OCI-M1 (cell line): ENCODE measurements at regions not wholly inside any gene's neighbourhood (a gene's known extent, or its start where the extent isn't known, plus 50 kb on each side); places are given as distances from the start of the nearest gene placed in this dataset.
"Not testable (repeated sequence)": the region's sequence is repeated elsewhere in the genome, so short reads cannot be mapped to it uniquely, and the experiment has no call there.

Source experiments
- DNase-seq: peaks from one replicate; lab custom pipeline; 2025; lab: John Stamatoyannopoulos, UW

DNA sequence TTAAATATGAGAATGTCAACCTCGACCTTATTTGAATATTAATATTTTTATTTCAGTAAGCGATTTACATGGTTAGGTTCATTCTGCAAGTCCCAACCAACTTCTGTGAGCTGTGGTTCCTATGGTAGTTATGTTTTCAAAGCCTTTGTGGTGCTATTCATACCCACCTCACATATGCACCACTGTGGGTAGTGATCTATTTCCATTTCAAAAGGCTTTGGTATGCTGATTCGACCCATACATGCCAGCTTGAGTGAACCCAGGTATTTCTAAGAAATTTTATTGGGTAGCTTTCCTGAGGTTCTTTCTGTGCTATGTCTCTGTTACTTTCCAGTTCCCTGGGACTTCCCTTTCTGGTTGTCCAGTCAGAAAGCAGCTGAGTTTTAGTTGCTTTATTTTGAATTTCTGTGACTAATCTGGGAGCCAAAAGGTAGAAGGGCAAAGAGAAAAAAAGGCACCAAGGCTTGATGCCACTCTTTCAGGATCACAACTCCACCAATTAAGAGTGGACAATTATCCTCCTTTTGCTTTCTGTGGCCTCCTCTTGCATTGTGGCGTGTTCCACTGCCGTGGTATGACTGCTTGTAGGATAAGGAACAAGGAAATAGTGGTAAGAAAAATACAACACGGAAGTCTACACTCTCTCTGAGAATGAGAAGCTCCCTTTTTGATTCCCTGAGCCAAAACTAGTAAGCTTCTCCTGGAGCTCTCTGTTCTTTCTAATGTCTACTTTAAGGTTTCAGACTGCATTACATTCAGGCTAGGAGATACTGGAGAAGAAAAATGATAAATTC, 729.1 kb downstream of the NOVA1 start:
- DNase-seq, result no peak

DNA sequence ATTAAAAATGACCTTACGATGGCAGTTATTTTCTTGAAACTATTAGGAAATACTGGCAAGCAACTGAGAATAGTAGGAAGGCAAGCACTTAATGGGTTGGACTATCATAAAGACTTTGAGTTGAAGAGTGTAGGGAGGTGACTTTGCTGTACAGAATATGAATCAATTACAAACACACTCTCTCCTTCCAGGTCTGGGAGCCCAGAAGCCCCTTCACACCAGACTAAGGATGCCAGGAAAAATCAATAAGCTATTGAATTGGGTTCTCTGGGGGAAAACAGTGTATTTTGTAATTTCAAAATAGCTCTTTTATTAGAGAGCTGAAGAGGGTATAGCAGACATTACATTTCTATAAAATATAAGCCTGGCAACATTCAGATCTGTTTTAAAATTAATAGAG, 736.4 kb downstream of the NOVA1 start:
- DNase-seq, result no peak

DNA sequence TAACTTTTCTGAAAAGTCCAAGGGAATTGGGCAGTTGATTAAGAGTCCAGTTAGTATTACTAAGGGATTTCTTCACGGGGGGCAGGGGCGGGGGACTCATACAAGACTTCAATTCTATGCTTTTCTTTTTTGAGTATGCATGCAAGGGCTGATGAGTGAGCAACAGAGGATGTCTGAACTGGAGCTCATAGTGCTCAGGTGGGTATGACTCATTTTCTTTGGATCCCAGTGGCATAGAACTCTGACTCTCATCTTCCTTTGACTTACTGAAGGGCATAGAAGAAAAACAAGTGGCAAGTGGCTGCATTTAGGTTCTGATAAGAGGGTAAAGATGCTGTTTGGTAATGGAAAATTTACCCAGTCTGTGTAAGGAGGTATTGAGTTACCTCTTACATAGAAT, 749.2 kb downstream of the NOVA1 start:
- DNase-seq, result no peak

- no peak for DNase-seq
Observed at GRCh38 chr14:25846246-25846645, 751.6 kb downstream of the NOVA1 start.

DNA sequence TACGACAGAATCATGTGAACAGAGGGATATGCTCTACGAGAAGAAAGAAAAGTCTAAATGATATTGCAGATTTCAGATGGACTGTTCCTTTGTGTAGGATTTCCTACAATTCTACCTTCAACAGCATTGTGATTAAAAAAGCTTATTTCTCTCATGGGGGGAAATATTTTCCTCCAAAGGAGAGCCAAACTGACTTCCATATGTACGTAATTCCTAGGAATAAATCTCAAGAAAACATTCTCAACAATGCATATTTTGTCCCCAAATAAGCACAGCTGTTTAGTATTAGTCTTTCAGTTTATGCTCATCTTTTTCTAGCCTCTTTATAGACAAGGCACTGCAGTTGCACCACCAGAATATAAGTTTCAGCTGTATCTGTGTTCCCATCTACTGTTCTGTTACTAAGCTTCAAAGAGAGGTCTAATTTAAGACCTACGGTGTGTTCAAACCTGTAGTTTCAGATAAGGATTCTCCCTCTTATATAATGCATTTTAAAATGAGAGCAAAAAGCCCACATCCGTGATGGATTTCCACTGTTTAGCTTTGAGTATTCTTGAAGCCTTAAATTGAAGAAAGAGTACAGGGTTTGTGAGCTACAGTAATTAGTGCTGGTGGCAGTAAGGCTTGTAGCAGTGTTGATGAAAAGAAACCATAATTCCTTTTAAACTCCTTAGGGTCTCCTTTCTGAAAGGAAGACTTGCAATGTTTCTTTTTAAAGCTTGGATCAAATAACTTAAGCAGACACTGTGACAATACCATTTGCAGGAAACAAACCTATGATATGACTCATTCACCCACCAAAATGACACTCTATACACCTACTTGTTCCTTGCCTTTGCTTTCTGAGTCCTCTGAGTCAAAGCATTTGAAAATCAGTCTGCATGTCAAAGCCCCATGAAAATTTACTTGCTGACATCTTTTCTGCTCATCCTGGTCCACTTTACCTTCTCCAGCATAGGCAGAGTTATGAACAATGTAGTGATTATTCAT, 754.1 kb downstream of the NOVA1 start:
- DNase-seq, result no peak

DNA sequence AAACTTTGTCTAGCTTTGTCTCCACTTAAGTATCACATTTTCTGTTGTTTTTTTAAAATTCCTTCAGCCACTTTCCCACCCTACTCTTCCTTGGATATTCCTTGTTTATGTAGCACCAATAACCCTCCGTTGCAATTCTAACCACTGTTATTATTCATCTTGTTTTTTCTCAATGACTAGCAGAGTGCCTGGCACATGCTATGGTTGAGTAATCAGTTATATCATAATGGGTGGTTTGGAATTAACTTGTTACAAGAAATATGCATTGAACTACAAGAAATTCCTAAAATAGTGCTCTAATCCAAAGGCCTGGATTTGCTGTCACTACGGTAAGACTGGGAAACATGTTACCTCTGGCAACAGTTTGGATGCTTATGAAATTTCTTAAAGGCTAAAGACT, 756.6 kb downstream of the NOVA1 start:
- DNase-seq, result no peak

- no peak for DNase-seq
Observed at GRCh38 chr14:25837551-25837965, 760.3 kb downstream of the NOVA1 start.

DNA sequence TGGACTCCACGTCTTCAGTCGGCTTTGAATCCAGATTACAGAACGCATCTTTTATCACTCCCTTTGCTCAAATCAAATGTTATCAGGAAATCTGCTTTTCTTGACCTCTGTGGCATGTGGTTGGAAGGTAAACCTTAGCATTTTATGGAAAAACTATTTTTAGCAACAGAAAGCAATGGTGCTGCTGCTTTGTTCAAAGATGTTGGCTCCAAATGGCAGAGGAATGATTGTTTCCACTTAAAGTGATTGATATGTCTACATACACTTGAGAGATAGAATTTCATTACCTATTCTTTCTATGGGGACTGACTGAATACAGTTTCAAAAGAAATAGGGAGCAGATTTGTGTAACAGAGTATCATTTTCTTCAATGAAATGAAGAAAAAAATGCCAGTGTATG, 761.2 kb downstream of the NOVA1 start:
- no peak for DNase-seq

- DNase-seq, result peak; percentile 39
Observed at GRCh38 chr14:25833341-25834126, 764.3 kb downstream of the NOVA1 start.

GRCh38 chr14:25832585-25832984, 765.2 kb downstream of the NOVA1 start:
- no peak for DNase-seq

- no peak for DNase-seq
Observed at GRCh38 chr14:25828562-25828961, 769.3 kb downstream of the NOVA1 start.

GRCh38 chr14:25826105-25826504, 771.7 kb downstream of the NOVA1 start:
- no peak for DNase-seq

- DNase-seq, result no peak
Observed at GRCh38 chr14:25820368-25820767, 770.4 kb upstream of the STXBP6 start.

GRCh38 chr14:25814622-25815021, 764.7 kb upstream of the STXBP6 start:
- not testable (repeated sequence) for DNase-seq

- DNase-seq, result no peak
Observed at GRCh38 chr14:25803386-25804018, 753.6 kb upstream of the STXBP6 start.

DNA sequence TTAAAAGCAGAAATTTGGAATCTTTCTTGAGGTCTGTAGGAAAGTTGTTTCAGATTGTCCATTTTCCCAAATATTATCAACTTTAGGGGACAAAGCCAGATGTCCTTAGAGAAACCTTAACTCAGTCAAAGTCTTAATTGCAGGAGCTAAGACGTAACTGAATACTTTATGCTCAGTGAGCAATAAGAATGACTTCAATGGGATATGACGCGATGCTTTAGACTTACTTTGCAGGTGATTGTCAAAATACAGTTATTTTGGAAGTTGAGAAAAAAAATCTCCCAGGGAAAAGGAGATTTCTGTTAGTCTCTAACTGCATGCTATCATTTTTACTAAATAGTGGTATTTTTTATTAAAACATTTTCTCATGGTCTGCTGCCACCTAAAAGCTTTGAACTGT, 750.9 kb upstream of the STXBP6 start:
- no peak for DNase-seq

- no peak for DNase-seq
Observed at GRCh38 chr14:25788252-25788651, 738.3 kb upstream of the STXBP6 start.

DNA sequence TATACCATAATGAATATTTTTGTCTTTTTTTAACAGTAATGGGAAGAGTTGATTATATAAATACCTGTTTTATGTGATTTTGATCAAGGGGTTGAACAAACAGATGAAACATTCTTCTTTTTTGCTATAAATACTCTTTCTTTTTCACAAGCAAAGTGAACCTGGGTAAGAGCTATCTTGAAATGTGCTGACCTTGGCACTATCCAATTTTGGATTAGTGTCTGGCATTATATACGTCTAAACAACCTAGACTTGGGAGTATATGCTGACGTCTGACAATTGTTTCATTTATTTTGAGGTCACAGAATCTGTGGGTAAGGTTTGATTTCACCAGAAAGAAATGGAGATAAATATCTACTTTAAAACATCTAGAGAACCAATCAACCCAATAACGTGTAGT, 716.0 kb upstream of the STXBP6 start:
- DNase-seq, result no peak

DNA sequence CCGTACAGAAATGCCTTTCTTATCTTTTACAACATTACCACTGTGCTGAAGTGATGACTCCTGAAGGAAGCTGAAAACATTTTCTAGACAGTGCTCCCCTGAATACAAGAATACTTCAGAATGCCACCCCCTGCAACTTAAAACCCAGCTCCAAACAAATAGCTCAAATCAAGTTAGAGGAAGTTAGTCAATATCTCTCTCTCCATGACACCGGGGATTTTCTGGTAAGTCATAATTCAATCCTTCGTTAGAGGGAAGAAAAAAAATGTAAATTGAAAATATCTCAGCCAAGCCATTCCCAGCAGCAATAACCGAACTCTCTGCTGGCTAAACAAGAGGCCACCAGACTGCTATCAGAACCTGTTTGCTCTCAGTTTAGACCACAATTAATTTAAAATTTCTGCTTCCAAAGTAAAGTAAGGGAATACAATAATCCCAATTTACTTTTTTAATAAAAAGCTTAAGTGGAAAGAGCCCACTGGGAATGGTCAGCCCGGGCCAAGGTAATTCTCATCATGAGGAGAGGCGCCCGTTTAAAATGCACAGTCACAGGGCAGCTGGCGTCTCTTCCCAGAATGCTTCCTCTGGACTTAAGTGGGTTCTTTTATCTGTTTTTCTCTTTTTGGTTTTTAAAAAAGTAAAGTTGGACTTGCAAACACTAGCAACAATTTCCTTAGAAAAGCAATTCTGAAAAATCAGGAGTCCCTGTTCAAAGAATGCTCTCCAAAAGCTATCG, 710.1 kb upstream of the STXBP6 start:
- DNase-seq, result peak; percentile 2

DNA sequence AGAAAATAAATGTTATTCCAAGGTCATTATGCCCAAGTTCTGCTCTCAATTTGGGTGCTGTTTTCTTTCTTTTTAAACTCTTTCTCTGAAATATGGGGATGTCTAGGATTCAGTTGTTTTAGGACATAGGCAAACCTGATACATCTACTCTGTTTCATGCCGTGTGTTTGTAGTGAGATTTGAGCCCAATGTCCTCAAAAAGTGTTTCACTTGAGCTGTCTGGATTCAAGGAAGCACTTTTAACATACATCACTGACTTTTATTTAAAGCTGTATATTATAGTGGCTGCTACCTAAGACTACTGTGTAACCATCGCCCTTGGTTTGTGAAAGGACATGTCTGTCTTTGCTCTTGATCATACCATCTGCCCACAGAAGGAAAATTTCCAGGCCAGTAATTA, 709.3 kb upstream of the STXBP6 start:
- no peak for DNase-seq

DNA sequence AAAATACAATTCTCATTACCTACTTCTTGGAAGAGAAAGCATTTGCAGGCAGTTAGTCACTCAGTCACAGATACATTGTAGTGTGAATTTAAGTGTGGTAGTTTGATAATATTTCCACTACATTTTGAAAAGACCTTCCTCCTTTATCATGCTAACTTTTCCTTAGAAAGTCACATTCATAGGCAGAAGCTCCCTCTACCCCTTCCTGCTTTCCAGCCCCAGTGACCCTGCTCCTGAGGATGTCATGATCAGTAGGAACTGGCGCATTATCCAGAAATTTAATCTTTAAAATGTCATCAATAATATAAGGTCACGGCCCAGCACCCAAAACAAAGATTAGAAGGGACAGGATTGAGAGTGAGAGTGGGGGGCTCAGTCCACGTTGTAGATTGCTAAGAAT, 707.4 kb upstream of the STXBP6 start:
- no peak for DNase-seq
